GM12873 (cell line): ENCODE measurements at regions not wholly inside any gene's neighbourhood (a gene's known extent, or its start where the extent isn't known, plus 50 kb on each side); places are given as distances from the start of the nearest gene placed in this dataset.

Experiments
- CTCF ChIP-seq: IDR thresholded peaks from 2 replicates; pipeline ENCODE4 v1.5.1; 2012; ENCODE audit warnings: low read depth, mild to moderate bottlenecking, moderate library complexity, low read length, control low read depth; ENCODE audit not compliant: insufficient read depth; ENCODE audit errors: missing control alignments

GRCh38 chr15:95409626-95410310, 920.7 kb upstream of the NR2F2 start:
- TF ChIP-seq CTCF: no peak

- TF ChIP-seq CTCF: no peak
These were observed 919.7 kb upstream of the NR2F2 start for GRCh38 chr15:95410757-95411156.

DNA sequence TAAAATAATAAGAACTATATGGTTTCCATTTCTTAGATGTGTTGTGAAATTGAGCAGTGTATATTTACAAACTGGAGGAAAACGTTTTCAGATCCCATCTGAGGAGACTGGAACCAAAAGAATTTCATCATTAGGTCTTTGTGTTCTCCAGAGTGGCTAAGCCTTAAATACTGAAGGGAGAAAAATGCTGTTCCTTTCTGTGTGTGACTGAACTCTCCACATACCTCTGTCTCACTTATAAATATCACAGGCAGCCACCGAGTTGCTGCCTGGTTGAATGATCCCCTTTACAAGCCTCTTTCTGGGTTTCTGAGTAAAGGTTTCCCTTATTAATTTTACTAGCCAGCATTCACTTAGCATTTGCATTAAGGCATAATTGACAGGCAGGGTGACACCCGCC, 913.9 kb upstream of the NR2F2 start:
- TF ChIP-seq CTCF: no peak

DNA sequence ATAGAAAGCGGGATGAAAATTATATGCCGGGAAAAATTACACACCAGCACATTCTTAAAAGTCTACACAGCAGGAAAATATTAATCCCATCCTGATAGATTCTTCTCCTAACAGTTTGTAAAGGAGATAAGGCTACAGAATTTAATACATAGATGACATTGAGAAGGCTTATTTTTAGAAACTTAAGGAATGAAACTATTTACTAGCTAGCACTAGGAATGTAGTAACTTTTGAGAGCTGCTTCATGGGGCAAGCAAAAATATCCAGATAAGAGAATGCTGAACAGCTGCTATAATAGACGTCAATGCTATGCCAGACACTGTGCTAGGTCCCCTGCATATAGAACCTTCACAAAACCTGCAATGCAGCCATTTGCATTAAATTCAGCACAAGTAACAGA, 912.7 kb upstream of the NR2F2 start:
- no peak for TF ChIP-seq CTCF

GRCh38 chr15:95422255-95422654, 908.2 kb upstream of the NR2F2 start:
- no peak for TF ChIP-seq CTCF

- no peak for TF ChIP-seq CTCF
These were observed 904.6 kb upstream of the NR2F2 start for GRCh38 chr15:95425859-95426258.

DNA sequence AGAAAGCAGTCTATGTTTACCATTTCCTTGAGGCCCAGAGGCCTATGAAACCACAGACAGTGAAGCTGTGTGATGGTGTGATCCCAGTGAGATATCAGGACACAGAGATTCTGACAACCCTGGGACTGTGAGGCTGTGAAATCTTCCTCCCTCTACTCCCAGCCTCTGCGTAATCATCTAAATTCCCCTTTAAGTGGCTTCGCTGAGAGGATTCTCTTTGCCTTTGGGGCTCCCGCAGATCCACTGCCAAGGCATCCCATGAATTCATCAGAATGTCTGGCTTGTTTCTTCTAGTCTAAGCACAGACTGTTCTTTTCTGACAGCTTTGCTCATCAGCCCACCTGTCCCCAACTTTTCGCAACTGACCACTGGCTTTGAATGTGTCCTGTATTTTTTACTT, 901.2 kb upstream of the NR2F2 start:
- no peak for TF ChIP-seq CTCF

- TF ChIP-seq CTCF: no peak
These were observed 899.0 kb upstream of the NR2F2 start for GRCh38 chr15:95431518-95431917.
